ENCODE measurements at regions not wholly inside any gene's neighbourhood (a gene's known extent, or its start where the extent isn't known, plus 50 kb on each side); places are given as distances from the start of the nearest gene placed in this dataset.

DNA sequence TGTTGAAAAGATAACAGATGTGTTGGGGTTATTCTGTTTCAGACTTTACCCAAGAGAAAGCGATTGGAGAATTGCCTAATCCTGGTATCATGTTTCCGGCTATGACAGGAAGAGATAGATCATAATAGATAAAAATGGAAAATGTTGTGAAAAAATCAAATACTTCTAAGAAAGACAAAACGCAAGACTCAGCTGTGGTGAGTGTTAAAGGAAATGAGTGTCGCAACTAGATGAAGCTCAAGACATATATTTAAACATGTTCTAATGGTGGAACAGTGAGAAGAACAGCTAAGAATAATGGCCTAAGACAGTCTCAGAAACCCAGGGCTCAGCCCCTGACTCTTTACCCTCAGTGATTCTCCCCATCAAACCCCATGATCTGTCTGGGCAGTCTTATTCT lies 426.7 kb upstream of the RUNX1 start:
- peak overlapping the region; percentile 67 to 80; a peak in 3 of 4 replicates for H3K27ac ChIP-seq (ENCODE audit: low read depth in 2 of 2, low read length in 1 of 2)
- peaks cover 5% of the 10 kb centered on the region for H3F3A ChIP-seq (replicated peaks; ENCODE audit: insufficient read depth)
- peak overlapping the region; percentile 26; the same call in 1 of the 2 replicates for H3K4me2 ChIP-seq
- TF ChIP-seq RXRA (IDR thresholded peaks at IDR 0.05; ENCODE audit: borderline replicate concordance, low read depth) = 0 out of 2 replicates have a peak, but pooled peaks have one; percentile 10
- TF ChIP-seq EP300 (IDR thresholded peaks at IDR 0.05; ENCODE audit: borderline replicate concordance in 1 of 2, low read depth in 1 of 2, low read length in 1 of 2) = peak in 1 of 2 experiments; percentile 17; a peak in 1 of 4 replicates
- TF ChIP-seq TCF12 (IDR thresholded peaks at IDR 0.05) = peak; percentile 59
- peak; percentile 19; the same call in 1 of the 2 replicates for TF ChIP-seq NFIC (IDR thresholded peaks at IDR 0.05; ENCODE audit: borderline replicate concordance)
- TF ChIP-seq, protein P1, sequence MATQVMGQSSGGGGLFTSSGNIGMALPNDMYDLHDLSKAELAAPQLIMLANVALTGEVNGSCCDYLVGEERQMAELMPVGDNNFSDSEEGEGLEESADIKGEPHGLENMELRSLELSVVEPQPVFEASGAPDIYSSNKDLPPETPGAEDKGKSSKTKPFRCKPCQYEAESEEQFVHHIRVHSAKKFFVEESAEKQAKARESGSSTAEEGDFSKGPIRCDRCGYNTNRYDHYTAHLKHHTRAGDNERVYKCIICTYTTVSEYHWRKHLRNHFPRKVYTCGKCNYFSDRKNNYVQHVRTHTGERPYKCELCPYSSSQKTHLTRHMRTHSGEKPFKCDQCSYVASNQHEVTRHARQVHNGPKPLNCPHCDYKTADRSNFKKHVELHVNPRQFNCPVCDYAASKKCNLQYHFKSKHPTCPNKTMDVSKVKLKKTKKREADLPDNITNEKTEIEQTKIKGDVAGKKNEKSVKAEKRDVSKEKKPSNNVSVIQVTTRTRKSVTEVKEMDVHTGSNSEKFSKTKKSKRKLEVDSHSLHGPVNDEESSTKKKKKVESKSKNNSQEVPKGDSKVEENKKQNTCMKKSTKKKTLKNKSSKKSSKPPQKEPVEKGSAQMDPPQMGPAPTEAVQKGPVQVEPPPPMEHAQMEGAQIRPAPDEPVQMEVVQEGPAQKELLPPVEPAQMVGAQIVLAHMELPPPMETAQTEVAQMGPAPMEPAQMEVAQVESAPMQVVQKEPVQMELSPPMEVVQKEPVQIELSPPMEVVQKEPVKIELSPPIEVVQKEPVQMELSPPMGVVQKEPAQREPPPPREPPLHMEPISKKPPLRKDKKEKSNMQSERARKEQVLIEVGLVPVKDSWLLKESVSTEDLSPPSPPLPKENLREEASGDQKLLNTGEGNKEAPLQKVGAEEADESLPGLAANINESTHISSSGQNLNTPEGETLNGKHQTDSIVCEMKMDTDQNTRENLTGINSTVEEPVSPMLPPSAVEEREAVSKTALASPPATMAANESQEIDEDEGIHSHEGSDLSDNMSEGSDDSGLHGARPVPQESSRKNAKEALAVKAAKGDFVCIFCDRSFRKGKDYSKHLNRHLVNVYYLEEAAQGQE (IDR thresholded peaks at IDR 0.05; ENCODE audit: low read depth, low read length) = no peak
- TF ChIP-seq JUND (IDR thresholded peaks at IDR 0.05) = peak; percentile 42; the same call in 1 of the 2 replicates
- TF ChIP-seq, protein P2, sequence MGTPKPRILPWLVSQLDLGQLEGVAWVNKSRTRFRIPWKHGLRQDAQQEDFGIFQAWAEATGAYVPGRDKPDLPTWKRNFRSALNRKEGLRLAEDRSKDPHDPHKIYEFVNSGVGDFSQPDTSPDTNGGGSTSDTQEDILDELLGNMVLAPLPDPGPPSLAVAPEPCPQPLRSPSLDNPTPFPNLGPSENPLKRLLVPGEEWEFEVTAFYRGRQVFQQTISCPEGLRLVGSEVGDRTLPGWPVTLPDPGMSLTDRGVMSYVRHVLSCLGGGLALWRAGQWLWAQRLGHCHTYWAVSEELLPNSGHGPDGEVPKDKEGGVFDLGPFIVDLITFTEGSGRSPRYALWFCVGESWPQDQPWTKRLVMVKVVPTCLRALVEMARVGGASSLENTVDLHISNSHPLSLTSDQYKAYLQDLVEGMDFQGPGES (IDR thresholded peaks at IDR 0.05; ENCODE audit: low read depth, low read length) = no peak
- TF ChIP-seq, protein P3, sequence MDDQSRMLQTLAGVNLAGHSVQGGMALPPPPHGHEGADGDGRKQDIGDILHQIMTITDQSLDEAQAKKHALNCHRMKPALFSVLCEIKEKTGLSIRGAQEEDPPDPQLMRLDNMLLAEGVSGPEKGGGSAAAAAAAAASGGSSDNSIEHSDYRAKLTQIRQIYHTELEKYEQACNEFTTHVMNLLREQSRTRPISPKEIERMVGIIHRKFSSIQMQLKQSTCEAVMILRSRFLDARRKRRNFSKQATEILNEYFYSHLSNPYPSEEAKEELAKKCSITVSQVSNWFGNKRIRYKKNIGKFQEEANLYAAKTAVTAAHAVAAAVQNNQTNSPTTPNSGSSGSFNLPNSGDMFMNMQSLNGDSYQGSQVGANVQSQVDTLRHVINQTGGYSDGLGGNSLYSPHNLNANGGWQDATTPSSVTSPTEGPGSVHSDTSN (IDR thresholded peaks at IDR 0.05) = peak; percentile 71
- H3K4me3 ChIP-seq (ENCODE audit: low read depth in 2 of 2, low read length in 1 of 2) = no peak overlapping the region
- CTCF ChIA-PET = interaction anchor here (0.6 kb wide), 1 partner anchor 730 kb away, joined by 3 read pairs; no protein-coding TSS in a partner anchor
- POLR2A ChIA-PET = no interaction called here
- no peak for DNase-seq
- H2AFZ ChIP-seq (ENCODE audit: low read depth) = no peak overlapping the region
- no peaks in the 10 kb centered on the region for H3K9me3 ChIP-seq
- H3K27me3 ChIP-seq (ENCODE audit: insufficient read depth) = no peaks in the 10 kb centered on the region
- no peaks in the 10 kb centered on the region for H3K79me2 ChIP-seq (ENCODE audit: insufficient read depth)
- no peaks in the 10 kb centered on the region for H3K9me2 ChIP-seq
- H3K4me1 ChIP-seq (ENCODE audit: control insufficient read depth in 1 of 2, insufficient read depth in 2 of 2, low read depth in 1 of 2, low read length in 1 of 2) = peaks cover 0 to 10% of the 10 kb centered on the region in 2 experiments; a peak in 3 of 4 replicates
- 25% methylated on average over 4 of the region's 4 CpGs for WGBS (ENCODE audit: low lambda C conversion rate)
- H3K9ac ChIP-seq = no peak overlapping the region
- H4K20me1 ChIP-seq (ENCODE audit: insufficient read depth) = no peaks in the 10 kb centered on the region
- no peaks in the 10 kb centered on the region for H3K36me3 ChIP-seq (replicated peaks in 1 of 2; ENCODE audit: control insufficient read depth in 1 of 2, insufficient read depth in 2 of 2, low read length in 1 of 2)

DNA sequence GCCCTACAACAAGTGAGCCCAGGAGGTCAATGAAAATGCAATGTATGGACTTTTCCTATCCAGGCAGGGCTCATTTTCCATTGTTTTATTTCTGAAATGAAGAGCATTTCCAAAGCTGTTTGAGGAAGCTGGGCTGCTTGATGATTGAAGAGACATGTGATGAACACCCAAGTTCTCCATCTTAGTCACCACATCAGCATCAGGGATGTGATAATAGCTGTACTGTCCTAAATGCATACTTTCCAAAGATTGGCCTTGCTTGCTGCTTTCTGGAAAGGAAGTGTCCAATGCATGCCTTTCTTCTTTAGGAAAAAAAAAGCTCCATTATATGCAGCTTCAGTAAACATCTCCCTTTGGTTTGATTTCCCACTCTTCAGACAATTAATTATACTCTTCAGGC lies 425.9 kb upstream of the RUNX1 start:
- POLR2A ChIA-PET = no interaction called here
- H4K20me1 ChIP-seq (ENCODE audit: insufficient read depth) = no peaks in the 10 kb centered on the region
- H3K4me3 ChIP-seq (ENCODE audit: low read depth in 2 of 2, low read length in 1 of 2) = no peak overlapping the region
- H3K36me3 ChIP-seq (replicated peaks in 1 of 2; ENCODE audit: control insufficient read depth in 1 of 2, insufficient read depth in 2 of 2, low read length in 1 of 2) = no peaks in the 10 kb centered on the region
- TF ChIP-seq CHD2 (IDR thresholded peaks at IDR 0.05; ENCODE audit: low read length, partially characterized antibody) (no peak), RXRA (IDR thresholded peaks at IDR 0.05; ENCODE audit: borderline replicate concordance, low read depth) (no peak), GATA2 (CRISPR knock-in tag; IDR thresholded peaks at IDR 0.05) (no peak), TEAD4 (IDR thresholded peaks at IDR 0.05; ENCODE audit: borderline replicate concordance, insufficient read depth) (no peak), FOXJ3 (CRISPR knock-in tag; IDR thresholded peaks at IDR 0.05) (no peak), SMC3 (IDR thresholded peaks at IDR 0.05; ENCODE audit: low read depth, low read length) (no peak), JUND (IDR thresholded peaks at IDR 0.05) (no peak), MXI1 (IDR thresholded peaks at IDR 0.05; ENCODE audit: low read depth, low read length) (no peak), POLR2AphosphoS5 (IDR thresholded peaks at IDR 0.05; ENCODE audit: low read depth, low read length) (no peak), GABPA (IDR thresholded peaks at IDR 0.05; ENCODE audit: low read depth) (no peak), ELF1 (IDR thresholded peaks at IDR 0.05) (no peak), NFIC (IDR thresholded peaks at IDR 0.05; ENCODE audit: borderline replicate concordance) (no peak)
- TF ChIP-seq, protein P4, sequence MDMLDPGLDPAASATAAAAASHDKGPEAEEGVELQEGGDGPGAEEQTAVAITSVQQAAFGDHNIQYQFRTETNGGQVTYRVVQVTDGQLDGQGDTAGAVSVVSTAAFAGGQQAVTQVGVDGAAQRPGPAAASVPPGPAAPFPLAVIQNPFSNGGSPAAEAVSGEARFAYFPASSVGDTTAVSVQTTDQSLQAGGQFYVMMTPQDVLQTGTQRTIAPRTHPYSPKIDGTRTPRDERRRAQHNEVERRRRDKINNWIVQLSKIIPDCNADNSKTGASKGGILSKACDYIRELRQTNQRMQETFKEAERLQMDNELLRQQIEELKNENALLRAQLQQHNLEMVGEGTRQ (IDR thresholded peaks at IDR 0.05; ENCODE audit: borderline replicate concordance, low read depth, low read length) = no peak
- TF ChIP-seq, protein P5, sequence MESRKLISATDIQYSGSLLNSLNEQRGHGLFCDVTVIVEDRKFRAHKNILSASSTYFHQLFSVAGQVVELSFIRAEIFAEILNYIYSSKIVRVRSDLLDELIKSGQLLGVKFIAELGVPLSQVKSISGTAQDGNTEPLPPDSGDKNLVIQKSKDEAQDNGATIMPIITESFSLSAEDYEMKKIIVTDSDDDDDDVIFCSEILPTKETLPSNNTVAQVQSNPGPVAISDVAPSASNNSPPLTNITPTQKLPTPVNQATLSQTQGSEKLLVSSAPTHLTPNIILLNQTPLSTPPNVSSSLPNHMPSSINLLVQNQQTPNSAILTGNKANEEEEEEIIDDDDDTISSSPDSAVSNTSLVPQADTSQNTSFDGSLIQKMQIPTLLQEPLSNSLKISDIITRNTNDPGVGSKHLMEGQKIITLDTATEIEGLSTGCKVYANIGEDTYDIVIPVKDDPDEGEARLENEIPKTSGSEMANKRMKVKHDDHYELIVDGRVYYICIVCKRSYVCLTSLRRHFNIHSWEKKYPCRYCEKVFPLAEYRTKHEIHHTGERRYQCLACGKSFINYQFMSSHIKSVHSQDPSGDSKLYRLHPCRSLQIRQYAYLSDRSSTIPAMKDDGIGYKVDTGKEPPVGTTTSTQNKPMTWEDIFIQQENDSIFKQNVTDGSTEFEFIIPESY (IDR thresholded peaks at IDR 0.05; ENCODE audit: borderline replicate concordance, low read depth) = no peak
- no peak overlapping the region for H3K9ac ChIP-seq
- CTCF ChIA-PET = no interaction called here
- no peaks in the 10 kb centered on the region for H3K27me3 ChIP-seq (ENCODE audit: insufficient read depth)
- 0 out of 2 replicates have a peak overlapping the region, but pooled peaks have one; percentile 36 for H2AFZ ChIP-seq (ENCODE audit: low read depth)
- H3K4me2 ChIP-seq = no peak overlapping the region
- peak overlapping the region; percentile 64 to 67; a peak in 3 of 4 replicates for H3K27ac ChIP-seq (ENCODE audit: low read depth in 2 of 2, low read length in 1 of 2)
- H3F3A ChIP-seq (replicated peaks; ENCODE audit: insufficient read depth) = peaks cover 5% of the 10 kb centered on the region
- H3K9me3 ChIP-seq = no peaks in the 10 kb centered on the region
- no peaks in the 10 kb centered on the region for H3K79me2 ChIP-seq (ENCODE audit: insufficient read depth)
- DNase-seq = no peak
- no peaks in the 10 kb centered on the region for H3K9me2 ChIP-seq
- peaks cover 0 to 10% of the 10 kb centered on the region in 2 experiments; a peak in 3 of 4 replicates for H3K4me1 ChIP-seq (ENCODE audit: control insufficient read depth in 1 of 2, insufficient read depth in 2 of 2, low read depth in 1 of 2, low read length in 1 of 2)

Measured in SK-N-SH (cell line).